ENCODE measurements at regions not wholly inside any gene's neighbourhood (a gene's known extent, or its start where the extent isn't known, plus 50 kb on each side); places are given as distances from the start of the nearest gene placed in this dataset.
"Not testable (repeated sequence)": the region's sequence is repeated elsewhere in the genome, so short reads cannot be mapped to it uniquely, and the experiment has no call there.

DNA sequence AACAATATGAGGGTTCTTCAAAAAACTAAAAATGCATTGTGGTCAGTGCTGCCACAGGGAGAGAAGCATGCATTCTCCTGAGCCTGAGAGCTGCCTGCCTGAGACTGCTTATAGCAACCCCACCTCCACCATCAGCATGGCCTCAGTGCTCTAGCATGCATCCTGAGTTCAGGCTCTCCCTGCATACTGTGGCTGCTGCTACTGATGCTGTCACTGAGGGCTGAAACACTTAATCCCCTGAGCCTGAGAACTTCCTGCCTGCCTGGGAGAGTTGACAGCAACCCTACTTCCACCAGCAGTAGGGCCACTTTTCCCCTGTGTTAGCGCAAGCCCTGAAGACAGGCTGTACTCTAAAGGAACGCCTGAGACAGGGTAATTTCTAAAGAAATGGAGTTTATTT is 206.0 kb downstream of the FBXO4 start:
- no peak overlapping the region for H3K27ac Mint-ChIP-seq

DNA sequence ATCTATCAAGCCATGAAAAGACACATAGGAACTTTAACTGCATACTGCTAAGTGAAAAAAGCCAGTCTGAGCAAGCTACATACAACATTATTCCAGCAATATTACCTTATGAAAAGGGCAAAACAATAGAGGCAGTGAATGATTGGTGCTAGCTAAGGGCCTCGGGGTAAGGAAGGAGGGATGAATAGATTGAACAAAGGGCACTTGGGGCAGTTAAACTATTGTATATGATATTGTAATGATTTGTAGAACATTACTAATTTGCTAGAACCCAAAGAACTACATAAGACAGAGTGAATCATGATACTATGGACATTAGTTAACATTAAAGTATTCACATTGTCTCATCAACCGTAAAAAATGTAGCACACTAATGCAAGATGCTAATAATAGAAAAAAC is 218.3 kb downstream of the FBXO4 start:
- Mint-ChIP-seq H3K27me3 (no peaks in the 10 kb centered on the region), H3K4me1 (no peaks in the 10 kb centered on the region), H3K9me3 (peaks cover 7% of the 10 kb centered on the region), H3K36me3 (no peaks in the 10 kb centered on the region), H3K27ac (no peak overlapping the region), H3K4me3 (no peak overlapping the region)
- DNase-seq: no peak

More for the DNA sequence above, 206.0 kb downstream of the FBXO4 start:
- Mint-ChIP-seq H3K36me3 (no peaks in the 10 kb centered on the region), H3K27me3 (no peaks in the 10 kb centered on the region), H3K4me3 (no peak overlapping the region), H3K9me3 (peaks cover 4% of the 10 kb centered on the region), H3K4me1 (no peaks in the 10 kb centered on the region)
- no peak for DNase-seq

DNA sequence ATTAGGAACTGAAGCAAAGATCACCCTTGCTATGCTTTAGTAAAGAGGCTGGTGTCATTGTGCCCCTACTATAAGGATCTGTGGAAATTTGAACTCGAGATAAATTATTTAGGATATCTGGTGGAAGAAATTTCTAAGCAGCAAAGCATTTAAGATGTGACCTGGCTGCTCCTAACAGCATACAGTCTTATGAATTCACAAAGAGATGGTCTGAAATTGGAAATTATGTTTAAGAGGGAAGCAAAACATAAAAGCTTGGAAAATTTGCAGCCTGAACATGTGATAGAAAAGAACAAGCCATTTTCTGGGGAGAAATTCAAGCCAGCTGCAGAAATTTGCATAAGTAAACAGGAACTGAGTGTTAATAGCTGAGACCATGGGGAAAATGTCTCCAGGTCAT is 223.7 kb downstream of the FBXO4 start:
- no peak overlapping the region for H3K27ac Mint-ChIP-seq
- H3K36me3 Mint-ChIP-seq: no peaks in the 10 kb centered on the region
- H3K4me3 Mint-ChIP-seq: no peak overlapping the region
- H3K4me1 Mint-ChIP-seq: no peaks in the 10 kb centered on the region
- H3K9me3 Mint-ChIP-seq: peaks cover 30% of the 10 kb centered on the region
- DNase-seq: no peak
- no peaks in the 10 kb centered on the region for H3K27me3 Mint-ChIP-seq

DNA sequence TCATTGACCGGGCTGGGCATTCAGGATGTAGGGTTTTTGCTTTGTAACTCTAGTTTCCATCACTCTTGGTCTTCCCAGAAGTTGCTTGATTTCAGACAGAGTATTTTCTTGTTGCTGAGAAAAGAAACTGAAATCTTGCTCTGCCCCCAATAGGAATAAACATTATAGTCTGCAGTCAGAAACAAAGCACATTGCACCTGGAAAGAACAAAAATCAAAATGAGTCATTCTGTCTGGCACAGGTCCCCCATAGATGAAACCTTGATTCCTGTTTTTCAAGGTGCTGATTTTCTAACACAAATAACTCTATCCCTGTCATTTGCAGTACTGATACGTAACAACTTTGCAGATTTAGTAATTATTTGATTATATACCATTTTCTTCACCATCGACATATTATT is 232.1 kb downstream of the FBXO4 start:
- H3K4me1 Mint-ChIP-seq: no peaks in the 10 kb centered on the region
- no peak overlapping the region for H3K4me3 Mint-ChIP-seq
- H3K36me3 Mint-ChIP-seq: no peaks in the 10 kb centered on the region
- H3K9me3 Mint-ChIP-seq: no peaks in the 10 kb centered on the region
- H3K27me3 Mint-ChIP-seq: no peaks in the 10 kb centered on the region
- no peak for DNase-seq
- H3K27ac Mint-ChIP-seq: no peak overlapping the region

DNA sequence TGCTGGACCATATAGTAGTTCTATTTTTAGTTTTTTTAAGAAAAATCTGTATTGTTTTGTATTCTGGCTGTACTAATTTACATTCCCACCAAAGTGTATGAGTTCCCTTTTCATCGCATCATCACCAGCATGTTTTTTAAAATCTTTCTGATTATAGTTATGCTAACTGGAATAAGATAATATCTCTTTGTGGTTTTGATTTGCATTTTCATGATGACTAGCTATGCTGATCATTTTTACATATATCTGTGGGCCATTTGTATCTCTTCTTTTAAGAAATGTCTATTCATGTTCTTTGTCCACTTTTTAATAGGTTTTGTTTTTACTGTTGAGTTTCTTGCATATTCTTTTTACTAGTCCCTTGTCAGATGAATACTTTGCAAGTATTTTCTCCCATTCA is 238.0 kb downstream of the FBXO4 start:
- Mint-ChIP-seq H3K27ac (no peak overlapping the region), H3K4me1 (no peaks in the 10 kb centered on the region), H3K27me3 (no peaks in the 10 kb centered on the region), H3K9me3 (no peaks in the 10 kb centered on the region), H3K36me3 (no peaks in the 10 kb centered on the region), H3K4me3 (no peak overlapping the region)
- no peak for DNase-seq

DNA sequence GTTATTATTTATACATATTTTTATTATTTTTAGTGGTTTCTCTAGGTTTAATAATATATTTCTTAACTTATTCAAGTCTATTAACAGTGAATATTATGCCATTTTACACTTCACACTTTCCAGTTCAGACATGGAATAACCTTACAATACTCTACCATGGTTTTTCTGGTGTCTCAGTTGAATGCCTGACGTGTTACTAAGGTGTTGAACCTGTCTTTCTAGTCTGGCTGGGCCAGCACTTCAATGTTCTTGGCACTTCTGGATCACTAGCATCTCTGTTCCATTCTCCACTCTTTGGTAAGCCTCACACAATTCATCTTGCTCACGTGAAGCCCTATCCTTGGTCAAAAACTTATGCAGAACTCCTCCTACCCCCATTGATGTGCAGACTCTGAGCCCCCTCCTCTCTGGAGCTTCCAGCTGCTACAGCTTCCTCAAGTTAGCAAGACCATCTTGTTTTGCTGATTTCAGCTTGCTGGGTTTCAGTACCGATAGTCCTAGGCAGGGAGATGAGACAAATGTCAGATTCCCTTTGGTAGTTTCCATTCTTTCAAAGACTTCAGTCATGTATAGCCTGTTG is 243.1 kb downstream of the FBXO4 start:
- H3K4me1 Mint-ChIP-seq: no peaks in the 10 kb centered on the region
- H3K4me3 Mint-ChIP-seq: no peak overlapping the region
- H3K27ac Mint-ChIP-seq: no peak overlapping the region
- DNase-seq: no peak
- H3K9me3 Mint-ChIP-seq: no peaks in the 10 kb centered on the region
- no peaks in the 10 kb centered on the region for H3K27me3 Mint-ChIP-seq
- H3K36me3 Mint-ChIP-seq: no peaks in the 10 kb centered on the region

DNA sequence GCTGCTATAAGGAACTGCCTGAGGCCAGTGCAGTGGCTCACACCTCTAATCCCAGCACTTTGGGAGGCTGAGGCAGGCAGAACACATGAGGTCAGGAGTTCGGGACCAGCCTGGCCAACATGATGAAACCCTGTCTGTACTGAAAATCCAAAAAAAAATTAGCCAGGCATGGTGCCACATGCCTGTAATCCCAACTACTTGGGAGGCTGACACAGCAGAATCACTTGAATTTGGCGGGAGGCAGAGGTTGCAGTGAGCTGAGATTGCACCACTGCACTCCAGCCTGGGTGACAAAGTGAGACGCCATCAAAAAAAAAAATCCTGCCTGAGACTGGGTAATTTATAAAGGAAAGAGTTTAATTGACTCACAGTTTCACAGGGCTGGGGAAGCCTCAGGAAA is 247.1 kb upstream of the GHR start:
- H3K4me3 Mint-ChIP-seq, DNase-seq, H3K4me1 Mint-ChIP-seq, H3K36me3 Mint-ChIP-seq, H3K27ac Mint-ChIP-seq, H3K9me3 Mint-ChIP-seq, H3K27me3 Mint-ChIP-seq: not testable (repeated sequence)

DNA sequence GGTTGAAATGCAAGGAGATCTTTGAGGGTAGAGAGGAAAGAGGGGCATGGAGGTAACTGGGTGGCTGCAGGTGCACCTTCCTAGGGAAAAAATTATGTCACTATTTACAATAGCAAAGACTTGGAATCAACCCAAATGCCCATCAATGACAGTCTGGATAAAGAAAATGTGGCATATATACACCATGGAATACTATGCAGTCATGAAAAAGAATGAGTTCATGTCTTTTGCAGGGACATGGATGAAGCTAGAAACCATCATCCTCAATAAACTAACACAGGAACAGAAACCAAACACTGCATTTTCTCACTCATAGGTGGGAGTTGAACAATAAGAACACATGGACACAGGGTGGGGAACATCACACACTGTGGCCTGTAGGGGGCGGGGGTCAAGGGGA is 243.4 kb upstream of the GHR start:
- H3K4me3 Mint-ChIP-seq, H3K36me3 Mint-ChIP-seq, H3K9me3 Mint-ChIP-seq, H3K27me3 Mint-ChIP-seq, H3K4me1 Mint-ChIP-seq, H3K27ac Mint-ChIP-seq, DNase-seq: not testable (repeated sequence)

DNA sequence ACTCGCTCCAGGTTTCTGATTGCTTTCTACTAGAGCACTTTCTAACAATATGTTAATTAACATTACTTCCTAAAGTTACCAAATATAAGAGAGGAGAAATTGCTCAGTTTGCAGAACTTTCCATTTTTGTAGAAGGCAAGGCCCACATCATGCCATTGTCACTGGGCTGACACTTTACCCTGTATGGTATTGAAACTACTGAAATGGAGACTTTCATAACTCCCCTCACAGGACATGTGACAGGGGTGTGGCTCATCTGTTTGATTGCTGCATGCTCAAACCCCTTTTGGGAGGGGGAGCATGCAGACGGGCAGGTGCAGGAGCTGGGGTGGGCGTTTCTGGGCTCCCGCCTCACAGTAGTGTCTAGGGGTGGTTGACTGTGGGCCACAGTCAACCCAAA is 206.3 kb upstream of the GHR start:
- H3K4me3 Mint-ChIP-seq: no peak overlapping the region

DNA sequence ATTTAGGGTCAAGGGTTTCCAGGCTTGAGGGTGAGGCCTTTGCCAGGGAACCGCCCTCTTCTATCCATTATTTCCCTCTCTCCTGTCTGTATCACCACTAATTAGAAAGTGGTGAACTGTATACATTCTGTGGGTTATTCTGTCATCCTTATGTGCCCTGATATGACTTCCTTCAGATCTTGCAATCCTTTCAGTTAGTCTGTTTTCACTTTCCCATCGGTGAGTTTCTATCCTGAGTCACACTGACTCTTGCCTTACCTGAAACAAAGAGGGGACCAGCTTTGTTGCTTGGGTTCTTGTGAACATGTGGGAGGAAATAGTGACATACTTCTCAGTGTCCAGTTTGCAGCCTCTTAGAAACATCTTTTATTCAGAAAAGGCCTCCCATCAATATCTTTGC is 205.4 kb upstream of the GHR start:
- no peak for DNase-seq
- H3K4me1 Mint-ChIP-seq: no peaks in the 10 kb centered on the region
- no peaks in the 10 kb centered on the region for H3K27me3 Mint-ChIP-seq
- H3K36me3 Mint-ChIP-seq: no peaks in the 10 kb centered on the region
- no peaks in the 10 kb centered on the region for H3K9me3 Mint-ChIP-seq
- H3K4me3 Mint-ChIP-seq: no peak overlapping the region
- H3K27ac Mint-ChIP-seq: no peak overlapping the region

More for the DNA sequence above, 206.3 kb upstream of the GHR start:
- DNase-seq: no peak
- H3K4me1 Mint-ChIP-seq: no peaks in the 10 kb centered on the region
- no peak overlapping the region for H3K27ac Mint-ChIP-seq
- no peaks in the 10 kb centered on the region for H3K36me3 Mint-ChIP-seq
- no peaks in the 10 kb centered on the region for H3K27me3 Mint-ChIP-seq
- H3K9me3 Mint-ChIP-seq: no peaks in the 10 kb centered on the region

DNA sequence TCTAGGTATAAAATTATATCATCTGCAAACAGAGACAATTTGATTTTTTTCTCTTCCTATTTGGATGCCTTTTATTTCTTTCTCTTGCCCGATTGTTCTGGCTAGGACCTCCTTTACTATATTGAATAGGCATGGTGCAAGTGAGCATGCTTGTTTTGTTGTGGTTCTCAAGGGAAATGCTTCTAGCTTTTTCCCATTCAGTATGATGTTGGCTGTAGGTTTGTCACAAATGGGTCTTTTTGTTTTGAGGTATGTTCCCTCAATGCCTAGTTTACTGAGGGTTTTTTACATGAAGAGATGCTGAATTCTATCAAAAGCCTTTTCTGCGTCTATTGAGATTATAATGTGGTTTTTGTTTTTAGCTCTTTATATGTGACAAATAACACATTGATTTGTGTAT is 198.2 kb upstream of the GHR start:
- no peaks in the 10 kb centered on the region for H3K36me3 Mint-ChIP-seq
- no peaks in the 10 kb centered on the region for H3K4me1 Mint-ChIP-seq
- no peaks in the 10 kb centered on the region for H3K27me3 Mint-ChIP-seq
- no peaks in the 10 kb centered on the region for H3K9me3 Mint-ChIP-seq
- DNase-seq: no peak
- H3K27ac Mint-ChIP-seq: no peak overlapping the region
- no peak overlapping the region for H3K4me3 Mint-ChIP-seq

DNA sequence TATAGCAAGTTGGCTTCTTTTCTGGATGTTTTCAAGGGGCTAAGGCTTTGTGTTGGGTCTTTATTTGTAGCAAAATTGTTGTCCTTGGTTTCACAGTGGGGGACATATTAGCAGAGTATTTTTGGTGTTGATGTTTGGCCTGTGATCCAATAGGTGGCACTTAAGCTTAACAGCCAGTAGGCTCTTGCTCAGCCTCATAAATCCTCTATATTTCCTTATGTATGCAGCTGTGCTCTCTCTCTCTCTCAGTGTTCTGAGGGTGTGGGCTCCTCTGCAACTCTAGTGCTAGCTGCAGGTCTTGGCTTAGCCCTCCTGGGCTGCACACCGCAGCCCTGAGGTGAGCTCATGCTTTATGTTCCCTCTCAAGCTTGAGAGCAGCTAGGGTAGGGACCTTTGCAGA is 195.0 kb upstream of the GHR start:
- Mint-ChIP-seq H3K4me1 (no peaks in the 10 kb centered on the region), H3K27me3 (no peaks in the 10 kb centered on the region)

DNA sequence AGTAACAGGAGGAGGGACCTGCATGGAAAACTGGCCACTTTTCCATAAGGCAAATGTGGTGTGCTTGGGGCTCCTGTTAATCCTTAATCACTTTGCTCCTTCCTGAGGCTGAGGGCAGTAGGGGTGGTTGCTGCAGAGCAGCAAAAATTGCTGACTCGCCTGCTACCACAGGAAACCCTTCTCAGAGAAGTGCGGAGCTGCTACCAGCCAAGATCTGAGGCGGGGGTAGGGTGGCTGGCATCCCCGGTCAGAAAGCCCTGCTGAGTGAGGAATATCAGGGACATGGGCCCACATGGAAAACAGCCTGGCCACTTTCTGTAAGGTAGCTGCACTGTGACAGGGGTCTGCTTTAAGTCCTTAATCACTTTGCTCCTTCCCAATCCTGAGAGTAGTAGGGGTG is 192.4 kb upstream of the GHR start:
- H3K4me3 Mint-ChIP-seq: no peak overlapping the region
- H3K27ac Mint-ChIP-seq: no peak overlapping the region
- no peaks in the 10 kb centered on the region for H3K9me3 Mint-ChIP-seq

More for the DNA sequence above, 195.0 kb upstream of the GHR start:
- no peak overlapping the region for H3K27ac Mint-ChIP-seq
- H3K4me3 Mint-ChIP-seq: no peak overlapping the region
- no peaks in the 10 kb centered on the region for H3K36me3 Mint-ChIP-seq
- H3K9me3 Mint-ChIP-seq: no peaks in the 10 kb centered on the region
- no peak for DNase-seq

DNA sequence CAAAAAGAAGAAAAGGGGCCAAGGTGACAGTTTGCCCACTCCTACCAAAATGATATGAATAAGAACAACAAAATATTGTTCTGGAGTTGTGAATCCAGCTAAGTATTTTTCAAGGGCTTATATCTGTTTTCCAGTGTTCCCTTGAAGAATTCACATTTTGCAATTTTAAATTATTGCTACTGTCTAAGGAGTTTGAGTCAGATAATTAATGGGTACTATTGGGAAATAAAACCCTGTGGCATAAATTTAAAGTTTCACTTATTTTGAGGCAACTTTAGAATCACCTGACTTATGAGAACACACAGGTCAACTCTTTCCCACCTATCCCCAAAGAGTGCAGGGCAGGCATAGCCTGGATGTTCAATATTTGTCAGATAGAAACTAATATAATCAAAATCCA is 188.0 kb upstream of the GHR start:
- no peaks in the 10 kb centered on the region for H3K4me1 Mint-ChIP-seq

More for the DNA sequence above, 192.4 kb upstream of the GHR start:
- no peaks in the 10 kb centered on the region for H3K4me1 Mint-ChIP-seq
- DNase-seq: no peak
- no peaks in the 10 kb centered on the region for H3K36me3 Mint-ChIP-seq
- H3K27me3 Mint-ChIP-seq: no peaks in the 10 kb centered on the region

DNA sequence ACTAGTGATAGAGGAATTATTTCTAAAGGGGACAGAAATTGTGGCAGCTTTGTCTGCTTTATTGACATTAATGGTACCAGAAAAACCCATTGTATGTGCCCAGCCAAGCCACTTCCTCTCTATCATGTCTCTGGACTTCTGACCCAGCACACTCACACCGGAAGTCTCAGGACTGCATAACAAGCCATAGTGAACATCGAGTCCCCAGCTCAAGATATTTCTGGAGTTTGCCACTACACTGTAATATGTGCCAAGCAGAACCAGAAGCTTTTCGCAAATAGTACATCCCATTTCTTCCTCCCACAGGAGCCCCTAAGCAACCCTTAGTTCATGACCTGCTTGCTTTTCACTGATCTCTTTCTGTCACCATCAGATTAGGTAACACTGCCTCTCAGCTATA is 187.4 kb upstream of the GHR start:
- H3K4me1 Mint-ChIP-seq: no peaks in the 10 kb centered on the region
- no peak overlapping the region for H3K27ac Mint-ChIP-seq
- DNase-seq: no peak
- H3K36me3 Mint-ChIP-seq: no peaks in the 10 kb centered on the region
- H3K27me3 Mint-ChIP-seq: peaks cover under 1% of the 10 kb centered on the region
- no peak overlapping the region for H3K4me3 Mint-ChIP-seq
- H3K9me3 Mint-ChIP-seq: no peaks in the 10 kb centered on the region

More for the DNA sequence above, 188.0 kb upstream of the GHR start:
- no peak for DNase-seq
- no peaks in the 10 kb centered on the region for H3K9me3 Mint-ChIP-seq
- H3K27ac Mint-ChIP-seq: no peak overlapping the region
- no peaks in the 10 kb centered on the region for H3K36me3 Mint-ChIP-seq
- no peak overlapping the region for H3K4me3 Mint-ChIP-seq
- H3K27me3 Mint-ChIP-seq: no peaks in the 10 kb centered on the region

DNA sequence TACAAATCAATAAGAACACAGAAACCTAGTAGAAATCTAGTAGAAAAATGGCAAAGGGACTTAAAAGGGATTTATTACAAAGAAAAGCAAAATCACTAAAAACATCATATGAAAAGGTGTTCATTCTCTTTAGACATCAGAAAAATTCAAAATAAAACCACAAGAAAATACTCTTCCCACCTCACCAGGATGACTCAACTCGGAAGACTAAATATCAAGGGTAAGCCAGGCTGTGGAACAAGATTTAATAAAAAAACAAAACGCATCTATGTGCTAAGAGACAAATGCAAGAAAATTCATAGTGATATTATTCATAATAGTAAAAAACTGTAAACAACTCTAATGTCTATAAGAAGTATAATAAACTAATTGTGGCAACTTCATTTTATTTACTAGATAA is 181.6 kb upstream of the GHR start:
- Mint-ChIP-seq H3K4me3 (no peak overlapping the region), H3K27me3 (peaks cover 3% of the 10 kb centered on the region), H3K36me3 (no peaks in the 10 kb centered on the region), H3K27ac (no peak overlapping the region), H3K9me3 (no peaks in the 10 kb centered on the region), H3K4me1 (no peaks in the 10 kb centered on the region)
- no peak for DNase-seq

DNA sequence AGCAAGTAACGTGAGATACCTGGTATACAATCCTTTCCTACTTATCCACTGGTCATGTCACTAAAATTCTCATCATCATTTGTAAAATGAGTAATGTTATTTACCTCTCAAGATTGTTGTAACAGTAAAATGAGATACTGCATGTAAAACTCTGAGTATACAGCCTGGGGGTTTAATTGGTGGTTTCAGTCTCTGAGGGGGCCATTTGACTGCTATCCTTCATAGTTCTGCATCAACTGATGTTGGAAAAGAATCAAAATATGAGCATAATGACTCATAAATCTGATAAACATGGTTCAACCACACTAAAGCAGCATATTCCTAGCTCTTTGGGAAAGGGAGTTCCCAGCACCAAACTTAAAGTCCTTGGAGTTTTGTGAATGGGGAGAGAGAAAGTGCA is 181.0 kb upstream of the GHR start:
- no peak overlapping the region for H3K4me3 Mint-ChIP-seq
- no peaks in the 10 kb centered on the region for H3K36me3 Mint-ChIP-seq
- no peak for DNase-seq
- H3K27me3 Mint-ChIP-seq: peaks cover 3% of the 10 kb centered on the region
- H3K9me3 Mint-ChIP-seq: no peaks in the 10 kb centered on the region
- H3K27ac Mint-ChIP-seq: no peak overlapping the region
- no peaks in the 10 kb centered on the region for H3K4me1 Mint-ChIP-seq

All from activated naive CD8-positive, alpha-beta T cell treated with anti-CD3 and anti-CD28 coated beads for 36 hours (primary cell).